GM19351 (cell line): ENCODE measurements at regions not wholly inside any gene's neighbourhood (a gene's known extent, or its start where the extent isn't known, plus 50 kb on each side); places are given as distances from the start of the nearest gene placed in this dataset.

Experiments used
- ATAC-seq: cut with Tn5 transposase; IDR thresholded peaks from one replicate; pipeline ENCODE4 v1.9.1; 2021; ENCODE audit warnings: mild to moderate bottlenecking, moderate library complexity; ENCODE audit not compliant: unreplicated experiment

GRCh38 chr12:124517260-124518050, 50.0 kb downstream of the NCOR2 start:
- ATAC-seq = no peak

- ATAC-seq = no peak
These were observed 50.6 kb downstream of the NCOR2 start for GRCh38 chr12:124516850-124517249.

- no peak for ATAC-seq
These were observed 51.4 kb downstream of the NCOR2 start for GRCh38 chr12:124515981-124516380.

- ATAC-seq = no peak
These were observed 52.1 kb downstream of the NCOR2 start for GRCh38 chr12:124514996-124515932.

- ATAC-seq = no peak
These were observed 53.0 kb downstream of the NCOR2 start for GRCh38 chr12:124514145-124514995.

- no peak for ATAC-seq
These were observed 54.0 kb downstream of the NCOR2 start for GRCh38 chr12:124513297-124513867.

GRCh38 chr12:124512667-124513296, 54.6 kb downstream of the NCOR2 start:
- ATAC-seq = no peak

GRCh38 chr12:124511259-124511985, 56.0 kb downstream of the NCOR2 start:
- ATAC-seq = no peak

- ATAC-seq = no peak
These were observed 57.0 kb downstream of the NCOR2 start for GRCh38 chr12:124510301-124510970.

- no peak for ATAC-seq
These were observed 57.6 kb downstream of the NCOR2 start for GRCh38 chr12:124509676-124510300.

- ATAC-seq = no peak
These were observed 58.1 kb downstream of the NCOR2 start for GRCh38 chr12:124509300-124509675.

GRCh38 chr12:124508381-124509079, 58.9 kb downstream of the NCOR2 start:
- ATAC-seq = no peak

- no peak for ATAC-seq
These were observed 60.0 kb downstream of the NCOR2 start for GRCh38 chr12:124507188-124508109.

GRCh38 chr12:124506832-124507153, 60.6 kb downstream of the NCOR2 start:
- no peak for ATAC-seq

- ATAC-seq = no peak
These were observed 61.1 kb downstream of the NCOR2 start for GRCh38 chr12:124506145-124506831.
